SK-MEL-5 (cell line): ENCODE measurements at regions not wholly inside any gene's neighbourhood (a gene's known extent, or its start where the extent isn't known, plus 50 kb on each side); places are given as distances from the start of the nearest gene placed in this dataset.

Experiments used
- DNase-seq: peaks from one replicate; pipeline ENCODE4 v3.0.0-alpha.2; 2016; ENCODE audit warnings: low read depth, low spot score
- in situ Hi-C: cut with HindIII; loops from 2 replicates; pipeline ENCODE4 v1.10.0; 2016; ENCODE audit warnings: low sequenced_read_pairs, high pct_unique_total_duplicates, low pct_unique_long_range_greater_than_20kb

DNA sequence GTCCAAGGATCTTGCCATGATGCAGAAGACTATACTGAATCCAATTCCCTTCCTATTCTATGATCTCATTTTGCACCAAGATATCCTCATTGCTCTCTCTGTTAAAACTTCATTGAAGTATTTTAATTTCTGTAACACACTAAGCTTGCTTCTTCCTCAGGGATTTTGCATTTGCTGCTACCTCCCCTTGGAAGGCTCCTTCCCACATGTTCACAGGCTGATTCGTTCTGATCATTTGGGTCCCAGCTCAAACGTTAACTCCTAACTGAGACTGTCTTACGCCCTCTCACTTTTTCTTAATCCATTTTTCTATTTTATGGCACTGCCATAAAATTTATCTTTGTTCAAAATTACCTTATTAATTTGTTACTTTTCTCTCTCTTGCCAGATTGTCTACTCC, 713.0 kb upstream of the LRRC4C start:
- DNase-seq = no peak
- in situ Hi-C loops = no loop called here

DNA sequence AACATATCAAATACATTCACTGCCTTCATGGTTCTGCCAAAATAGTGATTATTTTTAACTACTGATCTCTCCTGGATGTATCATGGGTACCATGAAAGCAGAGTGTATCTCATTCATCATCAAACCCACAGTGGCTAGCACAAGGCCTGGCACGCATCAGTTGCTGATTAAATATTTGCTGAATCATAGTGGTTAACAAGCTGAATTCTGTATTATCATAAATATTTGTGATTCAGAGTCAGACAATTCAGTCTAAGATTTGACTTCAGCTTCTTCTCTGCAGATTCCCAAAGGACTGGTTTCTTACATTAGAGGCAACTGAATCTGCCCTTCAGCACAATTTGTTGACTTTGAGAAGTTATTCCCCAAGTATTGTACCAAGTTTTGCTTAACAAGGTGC, 715.8 kb upstream of the LRRC4C start:
- in situ Hi-C loops = no loop called here
- no peak for DNase-seq

DNA sequence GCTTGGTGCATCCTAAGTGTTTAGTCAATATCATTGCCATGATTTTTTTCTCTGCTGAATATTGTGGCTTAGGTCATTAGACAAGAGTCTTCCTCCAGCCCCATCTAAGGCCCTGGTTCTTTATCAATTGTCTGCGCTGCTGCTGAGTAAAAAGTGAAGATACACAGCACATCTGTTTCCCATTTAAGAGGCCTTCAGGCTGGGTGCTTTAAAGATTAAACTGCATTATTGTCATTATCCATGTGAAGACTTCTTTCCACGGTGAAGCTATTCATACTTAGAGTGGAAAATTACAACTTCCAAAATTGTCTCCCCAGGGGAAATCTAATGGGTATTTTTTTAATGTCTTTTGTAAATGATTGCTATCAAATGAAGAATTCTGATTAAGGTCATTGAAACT, 719.8 kb upstream of the LRRC4C start:
- no peak for DNase-seq
- in situ Hi-C loops = no loop called here

DNA sequence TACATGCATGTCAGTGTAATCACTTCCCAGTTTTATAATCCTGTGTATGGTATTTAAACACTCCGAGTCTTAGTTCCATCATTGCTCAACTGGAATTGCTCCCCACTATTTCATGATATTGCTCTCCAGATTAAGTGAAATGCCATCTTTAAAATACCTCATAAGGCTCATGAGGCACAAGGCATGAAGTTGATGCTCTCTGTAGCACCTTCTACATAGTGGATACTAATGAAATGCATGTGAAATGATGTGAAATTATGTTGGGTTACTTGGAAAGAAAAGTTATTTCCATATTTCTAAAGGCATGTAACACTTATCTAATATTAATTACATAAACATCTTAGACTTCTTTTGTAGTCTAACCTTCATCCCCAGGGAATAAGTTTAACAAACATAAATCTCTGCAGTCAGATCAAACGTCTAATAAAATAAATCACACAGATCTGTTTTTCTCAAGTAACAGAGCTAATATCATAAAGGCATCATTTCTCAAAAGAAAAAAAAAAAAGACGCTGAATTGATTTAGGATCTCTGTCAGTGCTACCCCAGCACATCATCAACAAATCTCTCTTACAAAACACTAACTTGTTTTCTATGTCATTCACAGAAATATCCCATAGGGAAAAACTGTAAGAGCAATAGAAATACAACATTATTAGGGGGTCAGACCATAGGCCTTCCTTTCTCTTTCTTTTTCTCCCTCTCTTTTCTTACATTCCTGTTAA, 736.0 kb upstream of the LRRC4C start:
- in situ Hi-C loops = no loop called here
- DNase-seq = no peak

DNA sequence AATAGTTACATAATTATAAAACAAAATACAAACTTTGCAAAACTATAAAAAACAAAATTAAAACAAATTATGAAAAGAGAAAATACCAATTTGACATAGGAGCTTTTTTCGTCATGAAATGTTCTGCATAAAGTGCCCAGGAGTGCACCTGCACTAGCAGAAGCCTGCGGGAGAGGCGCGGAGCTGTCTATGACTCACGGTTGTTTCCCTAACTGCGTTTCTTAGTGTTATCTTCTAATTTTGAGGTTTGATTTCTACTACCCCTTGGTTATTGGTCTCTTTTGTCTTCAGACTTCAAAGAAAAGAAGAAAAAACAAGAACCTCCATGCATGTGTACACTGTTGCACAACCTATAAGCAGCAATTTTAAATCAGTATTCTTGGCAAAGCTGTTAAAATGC, 740.9 kb upstream of the LRRC4C start:
- no peak for DNase-seq
- in situ Hi-C loops = no loop called here

DNA sequence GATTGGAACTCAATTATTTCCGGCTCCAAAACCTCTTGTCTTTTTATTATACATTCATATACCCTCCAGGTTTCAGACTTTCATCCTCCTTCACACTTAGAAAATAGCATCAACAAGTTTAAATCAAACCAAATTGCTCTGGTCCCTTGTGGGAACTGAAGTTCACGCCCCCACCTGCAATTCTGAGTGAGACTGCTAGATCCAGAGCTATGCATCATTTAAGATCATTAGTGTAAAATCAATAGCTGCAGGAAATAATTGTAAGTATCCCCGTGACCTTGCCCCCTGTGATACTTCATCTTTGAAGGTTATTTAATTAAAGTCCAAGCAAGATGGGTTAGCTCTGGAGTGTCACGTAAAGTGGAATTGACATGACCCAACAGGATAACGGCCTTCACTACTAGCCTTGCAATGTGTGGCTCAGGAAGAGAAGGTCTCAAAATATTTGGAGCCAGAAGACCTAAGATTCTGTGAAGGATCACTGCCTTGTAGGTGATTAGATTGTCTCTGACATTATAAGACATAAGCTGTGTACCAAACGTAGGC, 742.2 kb upstream of the LRRC4C start:
- in situ Hi-C loops = no loop called here
- no peak for DNase-seq

DNA sequence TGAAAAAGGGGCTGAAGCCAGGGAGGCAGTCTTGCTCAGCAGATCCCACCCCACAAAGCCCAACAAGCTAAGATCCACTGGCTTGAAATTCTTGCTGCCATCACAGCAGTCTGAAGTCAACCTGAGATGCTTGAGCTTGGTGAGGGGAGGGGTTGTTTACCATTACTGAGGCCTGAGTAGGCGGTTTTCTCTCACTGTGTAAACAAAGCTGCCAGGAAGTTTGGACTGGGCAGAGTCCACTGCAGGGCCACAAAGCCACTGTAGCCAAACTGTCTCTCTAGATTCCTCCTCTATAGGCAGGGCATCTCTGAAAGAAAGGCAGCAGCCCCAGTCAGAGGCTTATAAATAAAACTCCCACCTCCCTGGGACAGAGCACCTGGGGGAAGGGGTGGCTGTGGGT, 746.1 kb upstream of the LRRC4C start:
- in situ Hi-C loops = no loop called here
- no peak for DNase-seq

DNA sequence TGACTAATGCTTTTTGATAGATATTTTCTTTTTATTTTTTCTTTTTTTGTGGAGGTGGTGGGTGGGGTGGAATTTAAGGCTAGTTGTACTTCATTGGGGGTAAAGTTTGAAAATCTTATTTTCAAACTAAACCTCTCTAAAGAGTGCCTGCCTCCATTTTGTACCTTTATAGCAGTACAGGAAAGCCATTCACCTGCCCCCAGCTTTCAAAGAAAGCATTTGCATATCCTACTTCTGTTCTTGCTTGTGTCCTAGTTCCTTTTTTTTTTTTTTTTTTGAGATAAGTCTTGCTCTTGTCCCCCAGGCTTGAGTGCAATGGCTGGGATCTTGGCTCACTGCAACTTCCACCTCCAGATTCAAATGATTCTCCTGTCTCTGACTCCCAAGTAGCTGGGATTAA, 766.2 kb upstream of the LRRC4C start:
- in situ Hi-C loops = no loop called here
- DNase-seq = no peak

DNA sequence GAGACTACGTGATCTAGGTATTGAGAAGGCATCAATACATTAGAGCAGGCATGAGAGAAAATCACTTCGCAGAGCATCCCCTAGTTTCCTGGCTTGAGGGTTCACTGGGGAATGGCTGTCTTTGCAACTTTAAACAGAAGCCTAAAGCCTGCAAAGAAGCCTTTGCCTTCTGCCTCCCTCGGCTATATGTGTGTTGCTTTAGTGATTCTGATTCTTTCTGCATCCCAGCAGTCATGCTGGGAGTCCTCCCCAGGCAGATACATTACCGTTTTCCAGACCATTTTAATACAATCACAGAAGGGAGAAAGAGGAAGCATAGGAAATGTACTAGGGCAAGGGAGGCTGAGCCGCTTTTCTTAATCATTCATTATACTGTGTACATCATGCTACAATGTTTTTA, 773.2 kb upstream of the LRRC4C start:
- no peak for DNase-seq
- in situ Hi-C loops = no loop called here

DNA sequence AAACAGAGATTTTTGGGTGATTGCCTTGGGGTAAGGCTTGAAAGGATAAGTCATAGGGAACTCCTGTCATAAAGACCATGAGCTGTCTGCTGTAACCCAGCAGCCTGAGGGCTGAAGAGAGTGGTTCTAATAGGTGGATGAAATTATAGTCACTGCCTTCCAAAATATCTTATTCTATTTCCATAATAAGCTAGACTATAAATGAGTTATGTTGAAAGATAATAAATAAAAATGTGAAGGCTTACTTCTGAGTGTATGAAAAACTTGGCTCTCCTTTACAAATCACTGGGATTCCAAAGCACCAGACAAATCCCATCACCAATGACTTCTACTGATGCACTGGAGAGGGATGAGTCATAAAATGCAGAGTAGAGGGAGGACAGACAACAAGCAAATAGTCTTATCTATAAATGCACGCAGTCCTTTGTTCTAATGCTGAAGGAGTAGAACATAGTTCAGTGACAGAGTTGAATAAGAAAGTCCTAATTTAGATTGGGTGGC, 775.0 kb upstream of the LRRC4C start:
- no peak for DNase-seq
- in situ Hi-C loops = no loop called here

DNA sequence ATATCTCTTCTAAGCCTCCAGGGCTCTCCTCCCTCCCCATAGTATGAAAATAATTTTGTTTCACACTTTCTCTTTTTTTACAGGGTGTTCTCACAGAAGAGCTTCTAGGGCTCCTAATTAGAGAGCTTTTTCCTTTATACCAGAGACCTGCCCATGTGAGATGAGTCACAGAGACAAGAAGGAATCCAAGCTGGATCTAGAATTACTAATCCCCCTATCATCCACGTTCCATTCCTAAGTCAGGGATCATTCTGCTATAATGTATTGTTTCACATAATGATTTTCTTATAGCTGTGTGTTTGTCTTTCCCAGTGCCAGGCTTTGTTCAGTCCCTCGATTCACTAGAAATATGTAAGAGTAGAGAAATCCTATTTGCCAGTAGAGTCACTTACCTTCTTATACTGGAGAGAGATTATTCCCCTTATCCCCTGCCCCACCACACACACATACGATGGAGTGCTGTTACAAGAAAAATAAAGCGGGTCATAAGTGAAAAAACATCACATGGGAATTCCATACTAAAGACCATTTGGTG, 778.3 kb upstream of the LRRC4C start:
- no peak for DNase-seq
- in situ Hi-C loops = no loop called here

DNA sequence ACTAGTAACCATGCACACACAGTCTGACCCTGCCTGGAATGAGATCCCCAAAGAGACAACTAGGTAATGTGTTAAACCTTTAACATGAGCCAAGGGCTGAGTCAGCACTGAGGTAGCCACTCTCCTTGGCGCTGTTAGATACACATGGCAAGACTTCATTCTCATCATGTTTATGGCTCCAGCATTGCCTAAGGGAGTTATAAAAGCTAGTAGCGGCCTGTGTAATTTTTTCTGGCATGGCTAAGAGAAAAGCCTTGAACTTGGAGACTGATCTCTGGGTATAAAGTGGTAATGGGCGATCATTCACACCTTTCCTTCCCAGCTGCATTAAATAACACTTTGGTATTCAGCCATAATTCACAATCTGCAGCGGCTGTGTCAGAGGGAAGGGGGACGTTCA, 779.7 kb upstream of the LRRC4C start:
- in situ Hi-C loops = no loop called here
- no peak for DNase-seq

DNA sequence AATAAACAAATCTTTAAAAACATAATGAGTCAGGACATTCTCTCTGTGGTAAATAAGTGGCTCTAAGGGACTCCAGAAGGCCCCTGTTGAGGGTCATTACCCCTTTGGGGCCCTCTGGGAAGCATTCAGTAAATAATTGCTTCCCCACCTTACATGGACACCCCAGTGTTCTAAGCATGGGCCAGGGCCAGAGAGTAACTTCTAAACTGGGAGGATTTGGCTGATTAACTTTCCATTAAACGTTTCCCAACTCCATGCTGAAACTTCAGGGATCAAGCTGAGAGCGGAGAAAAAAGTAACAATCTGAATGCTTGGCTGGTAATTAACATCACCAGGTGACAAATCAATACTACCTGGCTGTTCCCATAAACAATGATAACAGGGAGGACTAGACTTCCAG, 783.9 kb upstream of the LRRC4C start:
- in situ Hi-C loops = no loop called here
- no peak for DNase-seq

DNA sequence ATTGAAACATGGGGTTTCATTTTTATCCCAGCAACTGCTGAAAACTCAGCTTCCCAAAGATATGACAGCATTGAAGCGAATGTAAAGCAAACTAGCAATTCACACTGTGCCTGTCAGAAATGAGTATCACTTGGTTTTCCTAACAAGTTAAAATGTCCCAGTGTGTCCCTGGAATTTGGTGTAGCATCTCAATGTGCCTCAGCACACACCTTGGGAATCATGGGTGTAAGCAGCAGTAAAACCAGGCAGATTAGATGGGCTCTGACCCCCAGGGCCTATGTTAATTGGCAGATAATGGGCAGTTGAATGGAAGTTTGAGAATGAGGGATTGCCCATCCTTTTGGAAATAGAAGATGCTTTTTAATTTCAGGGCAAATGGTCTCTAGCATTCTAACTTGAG, 784.9 kb upstream of the LRRC4C start:
- no peak for DNase-seq

DNA sequence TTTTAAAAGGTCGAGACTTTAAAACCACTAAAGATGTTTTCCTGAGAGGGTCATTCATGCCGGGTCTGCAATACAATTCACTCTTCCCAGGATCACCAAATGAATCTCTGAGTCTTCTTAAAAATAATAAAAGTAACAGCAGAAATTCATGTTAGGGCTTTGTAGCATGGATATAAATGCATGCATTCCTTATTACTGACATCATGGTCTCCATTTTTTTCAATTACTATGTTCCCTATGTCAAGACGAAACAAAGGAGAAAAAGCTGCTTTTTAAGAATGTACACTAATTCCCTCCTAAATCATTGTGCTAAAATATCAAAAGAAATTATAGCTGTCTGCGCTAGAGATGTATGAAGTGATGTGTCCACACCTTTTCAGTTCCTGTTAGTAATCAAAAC, 789.9 kb upstream of the LRRC4C start:
- in situ Hi-C loops = no loop called here
- DNase-seq = no peak

More for the DNA sequence above, 784.9 kb upstream of the LRRC4C start:
- in situ Hi-C loops = no loop called here

DNA sequence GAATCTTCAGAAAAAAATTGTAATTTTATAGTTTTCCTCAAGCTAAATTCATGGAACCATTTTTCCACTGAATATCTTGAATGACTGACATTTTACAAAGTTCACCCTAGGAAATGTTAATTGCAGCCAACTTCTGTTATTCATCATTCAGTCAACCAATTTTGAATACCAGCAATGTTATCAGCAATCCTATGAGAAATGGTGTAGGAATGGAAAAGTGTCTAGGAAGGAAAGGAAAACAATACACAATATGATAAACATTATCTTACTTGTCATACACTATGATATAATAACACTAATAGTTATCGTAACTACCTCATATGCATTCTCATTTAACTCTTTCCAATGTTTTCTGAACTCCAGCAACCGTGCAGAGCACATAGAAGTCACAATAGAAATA, 790.5 kb upstream of the LRRC4C start:
- in situ Hi-C loops = no loop called here
- no peak for DNase-seq

DNA sequence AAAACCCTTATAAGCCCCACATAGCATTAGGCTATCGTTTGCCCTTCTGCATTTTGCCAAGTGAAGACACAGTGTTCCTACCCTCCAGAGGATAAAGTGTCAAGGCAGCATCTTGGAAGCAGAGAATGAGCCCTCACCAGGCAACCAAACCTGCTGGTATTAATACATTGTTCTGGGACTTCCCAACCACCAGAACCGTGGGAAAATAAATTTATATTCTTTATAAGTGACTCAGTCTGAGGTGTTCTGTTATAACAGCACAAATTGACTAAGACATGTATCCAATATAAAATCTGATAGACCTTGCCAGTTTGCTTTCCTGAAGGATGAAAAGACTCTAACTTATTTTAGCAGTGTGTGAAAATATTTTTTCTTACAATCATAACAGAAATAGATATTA, 792.5 kb upstream of the LRRC4C start:
- no peak for DNase-seq
- in situ Hi-C loops = no loop called here

DNA sequence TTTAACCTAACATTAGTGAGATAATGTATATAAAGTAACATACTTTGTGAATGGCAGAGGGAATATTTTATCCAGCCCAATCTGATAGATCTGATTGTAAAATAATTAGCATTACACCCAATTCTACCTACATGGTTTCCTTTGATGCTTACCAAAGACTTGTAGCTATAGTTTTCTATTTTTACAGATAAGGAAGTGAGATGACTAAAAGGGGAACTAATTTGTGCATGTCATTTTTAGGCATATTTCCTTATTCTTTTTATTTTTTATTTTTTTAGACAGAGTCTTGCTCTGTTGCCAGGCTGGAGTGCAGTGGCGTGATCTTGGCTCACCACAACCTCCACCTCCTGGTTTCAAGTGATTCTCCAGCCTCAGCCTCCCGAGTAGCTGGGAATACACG, 793.7 kb upstream of the LRRC4C start:
- DNase-seq = no peak
- in situ Hi-C loops = no loop called here

DNA sequence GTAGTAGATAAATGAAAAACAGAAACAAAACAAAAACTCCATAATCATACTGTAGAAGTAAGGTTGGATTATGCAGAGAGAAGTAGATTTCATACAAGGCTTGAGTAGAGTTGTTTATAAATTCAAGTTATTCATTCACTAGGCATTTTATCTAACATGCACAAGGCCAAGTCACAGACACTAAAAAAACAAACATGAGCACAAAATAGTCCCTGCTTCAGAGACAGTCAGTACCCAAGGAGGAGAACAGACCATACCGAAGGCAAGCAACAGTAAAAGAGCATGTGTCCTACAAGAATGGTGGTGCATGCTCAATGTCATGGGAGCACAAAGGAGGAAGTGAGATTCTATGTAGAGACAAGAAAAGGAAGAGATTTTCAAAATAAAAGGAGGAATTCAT, 796.5 kb upstream of the LRRC4C start:
- DNase-seq = no peak
- in situ Hi-C loops = no loop called here
